GM19043 (cell line): ENCODE measurements at regions not wholly inside any gene's neighbourhood (a gene's known extent, or its start where the extent isn't known, plus 50 kb on each side); places are given as distances from the start of the nearest gene placed in this dataset.
"Not testable (repeated sequence)": the region's sequence is repeated elsewhere in the genome, so short reads cannot be mapped to it uniquely, and the experiment has no call there.

Experiments
- ATAC-seq: cut with Tn5 transposase; IDR thresholded peaks from one replicate; pipeline ENCODE4 v1.9.1; 2021; ENCODE audit warnings: low read depth; ENCODE audit not compliant: unreplicated experiment

GRCh38 chr6:144470201-144470600 is 185.1 kb downstream of the UTRN start:
- ATAC-seq: not testable (repeated sequence)

GRCh38 chr6:144471986-144472385 is 186.9 kb downstream of the UTRN start:
- ATAC-seq: no peak

GRCh38 chr6:144474290-144474689 is 189.2 kb downstream of the UTRN start:
- no peak for ATAC-seq

- no peak for ATAC-seq
Observed at GRCh38 chr6:144474904-144475303, 189.8 kb downstream of the UTRN start.

GRCh38 chr6:144475411-144475810 is 190.3 kb downstream of the UTRN start:
- no peak for ATAC-seq

GRCh38 chr6:144476286-144476685 is 191.2 kb downstream of the UTRN start:
- ATAC-seq: no peak

- no peak for ATAC-seq
Observed at GRCh38 chr6:144477396-144477795, 192.3 kb downstream of the UTRN start.

- ATAC-seq: no peak
Observed at GRCh38 chr6:144477856-144478255, 192.7 kb downstream of the UTRN start.

GRCh38 chr6:144478483-144478882 is 193.3 kb downstream of the UTRN start:
- ATAC-seq: no peak

- ATAC-seq: no peak
Observed at GRCh38 chr6:144479991-144480390, 194.9 kb downstream of the UTRN start.

GRCh38 chr6:144480473-144480872 is 195.3 kb downstream of the UTRN start:
- no peak for ATAC-seq

GRCh38 chr6:144481527-144481926 is 196.4 kb downstream of the UTRN start:
- ATAC-seq: no peak

GRCh38 chr6:144482142-144482541 is 197.0 kb downstream of the UTRN start:
- peak; percentile 79 for ATAC-seq

GRCh38 chr6:144485531-144485930 is 200.4 kb downstream of the UTRN start:
- no peak for ATAC-seq

GRCh38 chr6:144488590-144488989 is 203.5 kb downstream of the UTRN start:
- no peak for ATAC-seq

GRCh38 chr6:144493035-144493910 is 208.1 kb downstream of the UTRN start:
- ATAC-seq: no peak

GRCh38 chr6:144495076-144495475 is 209.9 kb downstream of the UTRN start:
- ATAC-seq: not testable (repeated sequence)

- ATAC-seq: no peak
Observed at GRCh38 chr6:144497650-144498049, 212.5 kb downstream of the UTRN start.

GRCh38 chr6:144500892-144501291 is 215.8 kb downstream of the UTRN start:
- no peak for ATAC-seq

- ATAC-seq: not testable (repeated sequence)
Observed at GRCh38 chr6:144505214-144505613, 220.1 kb downstream of the UTRN start.

GRCh38 chr6:144506051-144506450 is 220.9 kb downstream of the UTRN start:
- ATAC-seq: not testable (repeated sequence)

- ATAC-seq: not testable (repeated sequence)
Observed at GRCh38 chr6:144507772-144508312, 222.7 kb downstream of the UTRN start.
